Type B pancreatic cell (in vitro differentiated cells): ENCODE measurements at regions not wholly inside any gene's neighbourhood (a gene's known extent, or its start where the extent isn't known, plus 50 kb on each side); places are given as distances from the start of the nearest gene placed in this dataset.

Source experiments
- DNase-seq: peaks from one replicate; pipeline ENCODE4 v3.0.0; 2021; ENCODE audit warnings: mixed read lengths; ENCODE audit not compliant: unreplicated experiment; ENCODE audit errors: extremely low spot score
- H3K27ac Mint-ChIP-seq: 2 replicates; pipeline ENCODE4 v1.8.0; 2021; ENCODE audit warnings: mild to moderate bottlenecking, mixed read lengths
- H3K27me3 Mint-ChIP-seq: 2 replicates; pipeline ENCODE4 v1.8.0; 2021; ENCODE audit warnings: mixed read lengths
- H3K36me3 Mint-ChIP-seq: 2 replicates; pipeline ENCODE4 v1.8.0; 2021; ENCODE audit warnings: mixed read lengths
- H3K4me1 Mint-ChIP-seq: one replicate; pipeline ENCODE4 v1.8.0; 2021; ENCODE audit warnings: mixed read lengths; ENCODE audit not compliant: unreplicated experiment
- H3K4me3 Mint-ChIP-seq: 2 replicates; pipeline ENCODE4 v1.8.0; 2021; ENCODE audit warnings: mild to moderate bottlenecking, mixed read lengths
- H3K9me3 Mint-ChIP-seq: 2 replicates; pipeline ENCODE4 v1.8.0; 2021; ENCODE audit warnings: mixed read lengths
- CTCF ChIP-seq: fragments of 200-600 bp; sonication (generic); conservative IDR thresholded peaks from 2 replicates; pipeline ENCODE4 v1.5.0; 2021; ENCODE audit warnings: antibody characterized with exemption, mild to moderate bottlenecking

GRCh38 chr21:15455819-15456462, 273.8 kb upstream of the USP25 start:
- no peak overlapping the region for H3K27ac Mint-ChIP-seq

DNA sequence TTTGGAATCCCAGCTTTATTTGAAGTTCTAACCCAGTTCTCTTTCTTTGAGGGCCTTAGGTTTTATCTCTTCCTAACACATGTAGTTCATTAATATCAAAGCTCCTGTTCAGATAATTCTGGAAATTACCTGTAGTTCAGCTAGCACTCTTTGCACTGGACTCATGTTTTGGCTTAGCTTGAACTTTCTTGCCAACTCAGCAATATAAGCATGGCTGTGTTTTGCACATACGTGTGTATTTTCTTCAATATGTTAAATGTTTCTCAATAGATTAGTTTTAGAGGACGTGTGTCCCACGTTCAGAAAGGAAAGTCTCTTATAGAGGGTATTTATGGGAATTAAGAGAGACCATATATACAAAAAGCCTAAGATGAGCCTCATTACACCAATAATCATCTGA, 271.8 kb upstream of the USP25 start:
- Mint-ChIP-seq H3K4me3 (no peak overlapping the region), H3K9me3 (no peaks in the 10 kb centered on the region), H3K36me3 (no peaks in the 10 kb centered on the region), H3K27me3 (no peaks in the 10 kb centered on the region), H3K4me1 (peaks cover 6% of the 10 kb centered on the region), H3K27ac (no peak overlapping the region)
- TF ChIP-seq CTCF, result no peak
- no peak for DNase-seq

More at GRCh38 chr21:15455819-15456462, 273.8 kb upstream of the USP25 start:
- no peak overlapping the region for H3K4me3 Mint-ChIP-seq
- no peak for TF ChIP-seq CTCF
- no peaks in the 10 kb centered on the region for H3K27me3 Mint-ChIP-seq
- DNase-seq, result no peak
- H3K9me3 Mint-ChIP-seq, result no peaks in the 10 kb centered on the region
- H3K36me3 Mint-ChIP-seq, result no peaks in the 10 kb centered on the region
- H3K4me1 Mint-ChIP-seq, result no peaks in the 10 kb centered on the region

- DNase-seq, result no peak
- Mint-ChIP-seq H3K9me3 (no peaks in the 10 kb centered on the region), H3K4me3 (no peak overlapping the region), H3K27me3 (no peaks in the 10 kb centered on the region), H3K4me1 (peaks cover 11% of the 10 kb centered on the region), H3K36me3 (no peaks in the 10 kb centered on the region), H3K27ac (no peak overlapping the region)
- no peak for TF ChIP-seq CTCF
Observed at GRCh38 chr21:15462092-15462491, 267.7 kb upstream of the USP25 start.

GRCh38 chr21:15466329-15466728, 263.5 kb upstream of the USP25 start:
- Mint-ChIP-seq H3K4me3 (no peak overlapping the region), H3K9me3 (no peaks in the 10 kb centered on the region), H3K4me1 (peaks cover 17% of the 10 kb centered on the region), H3K27ac (no peak overlapping the region), H3K36me3 (no peaks in the 10 kb centered on the region), H3K27me3 (no peaks in the 10 kb centered on the region)
- no peak for DNase-seq
- no peak for TF ChIP-seq CTCF

DNA sequence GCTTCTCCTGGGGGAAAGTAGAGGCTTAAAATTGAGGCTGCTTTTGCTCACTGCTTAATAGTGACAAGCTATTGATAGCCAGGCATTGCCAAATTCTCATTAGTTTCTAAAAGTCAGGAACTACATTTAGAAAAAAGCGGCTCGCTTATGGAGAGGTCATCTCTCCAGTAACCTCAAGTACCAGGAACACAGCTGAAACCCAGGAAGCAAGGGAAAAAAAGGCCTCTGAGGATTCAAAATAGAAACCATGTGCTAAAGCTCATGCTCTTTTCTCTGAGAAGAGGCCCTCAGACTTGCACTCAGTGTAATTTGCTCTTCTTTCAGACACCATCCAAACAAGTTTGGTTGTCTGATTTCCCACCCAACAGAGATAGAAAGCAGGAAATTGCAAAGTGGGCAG, 261.4 kb upstream of the USP25 start:
- no peak for TF ChIP-seq CTCF
- peak overlapping the region; percentile 30 for H3K27ac Mint-ChIP-seq
- H3K36me3 Mint-ChIP-seq, result no peaks in the 10 kb centered on the region
- no peaks in the 10 kb centered on the region for H3K9me3 Mint-ChIP-seq
- no peak for DNase-seq
- H3K4me3 Mint-ChIP-seq, result no peak overlapping the region
- H3K4me1 Mint-ChIP-seq, result peaks cover 10% of the 10 kb centered on the region
- no peaks in the 10 kb centered on the region for H3K27me3 Mint-ChIP-seq
